VCaP (cell line): ENCODE measurements at regions not wholly inside any gene's neighbourhood (a gene's known extent, or its start where the extent isn't known, plus 50 kb on each side); places are given as distances from the start of the nearest gene placed in this dataset.

Experiments used
- H3K27ac ChIP-seq: fragments of 450-650 bp; 2 replicates; pipeline ENCODE4 v1.5.1; 2017
- TF ChIP-seq, protein P1 (sequence below): fragments of 450-650 bp; conservative IDR thresholded peaks from 2 replicates; pipeline ENCODE4 v1.5.1; 2017; ENCODE audit warnings: mild to moderate bottlenecking, moderate library complexity

DNA sequence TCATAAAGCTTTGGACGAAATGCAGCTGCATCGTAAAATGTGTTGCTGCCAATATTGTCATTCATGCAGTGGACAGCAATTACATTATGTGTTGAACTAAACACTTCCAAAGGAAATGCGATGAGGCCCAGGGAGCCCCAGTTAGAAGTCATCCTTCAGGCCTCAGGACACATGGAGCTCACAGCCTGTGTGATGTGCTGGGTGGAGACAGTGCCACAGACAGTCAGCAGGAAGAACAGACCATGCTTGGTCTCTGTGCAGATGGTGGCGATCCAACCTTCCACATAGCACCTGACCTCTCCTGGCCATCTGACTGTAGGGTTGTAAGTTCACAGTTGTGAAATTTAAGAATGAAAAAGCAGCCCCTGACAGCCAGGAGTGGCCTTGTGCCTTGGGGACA lies 118.3 kb upstream of the ALKAL2 start:
- TF ChIP-seq, protein P1, sequence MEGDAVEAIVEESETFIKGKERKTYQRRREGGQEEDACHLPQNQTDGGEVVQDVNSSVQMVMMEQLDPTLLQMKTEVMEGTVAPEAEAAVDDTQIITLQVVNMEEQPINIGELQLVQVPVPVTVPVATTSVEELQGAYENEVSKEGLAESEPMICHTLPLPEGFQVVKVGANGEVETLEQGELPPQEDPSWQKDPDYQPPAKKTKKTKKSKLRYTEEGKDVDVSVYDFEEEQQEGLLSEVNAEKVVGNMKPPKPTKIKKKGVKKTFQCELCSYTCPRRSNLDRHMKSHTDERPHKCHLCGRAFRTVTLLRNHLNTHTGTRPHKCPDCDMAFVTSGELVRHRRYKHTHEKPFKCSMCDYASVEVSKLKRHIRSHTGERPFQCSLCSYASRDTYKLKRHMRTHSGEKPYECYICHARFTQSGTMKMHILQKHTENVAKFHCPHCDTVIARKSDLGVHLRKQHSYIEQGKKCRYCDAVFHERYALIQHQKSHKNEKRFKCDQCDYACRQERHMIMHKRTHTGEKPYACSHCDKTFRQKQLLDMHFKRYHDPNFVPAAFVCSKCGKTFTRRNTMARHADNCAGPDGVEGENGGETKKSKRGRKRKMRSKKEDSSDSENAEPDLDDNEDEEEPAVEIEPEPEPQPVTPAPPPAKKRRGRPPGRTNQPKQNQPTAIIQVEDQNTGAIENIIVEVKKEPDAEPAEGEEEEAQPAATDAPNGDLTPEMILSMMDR, result no peak
- no peak overlapping the region for H3K27ac ChIP-seq

DNA sequence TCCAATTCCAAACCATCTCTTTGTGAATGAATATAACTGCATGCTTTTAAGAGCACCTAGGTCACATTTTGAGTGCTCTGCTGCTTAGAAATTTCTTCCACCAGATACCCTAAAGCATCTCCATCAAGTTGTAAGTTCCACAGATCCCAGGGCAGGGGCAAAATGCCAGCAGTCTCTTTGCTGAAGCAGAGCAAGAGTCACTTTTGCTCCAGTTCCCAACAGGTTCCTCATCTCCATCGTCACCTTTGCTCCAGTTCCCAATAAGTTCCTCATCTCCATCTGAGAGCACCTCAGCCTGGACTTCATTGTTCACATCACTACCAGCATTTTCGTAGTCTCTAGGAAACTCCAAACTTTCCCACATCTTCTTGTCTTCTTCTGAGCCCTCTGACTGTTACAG lies 116.7 kb upstream of the ALKAL2 start:
- H3K27ac ChIP-seq, result no peak overlapping the region
- TF ChIP-seq, protein P1, result no peak

DNA sequence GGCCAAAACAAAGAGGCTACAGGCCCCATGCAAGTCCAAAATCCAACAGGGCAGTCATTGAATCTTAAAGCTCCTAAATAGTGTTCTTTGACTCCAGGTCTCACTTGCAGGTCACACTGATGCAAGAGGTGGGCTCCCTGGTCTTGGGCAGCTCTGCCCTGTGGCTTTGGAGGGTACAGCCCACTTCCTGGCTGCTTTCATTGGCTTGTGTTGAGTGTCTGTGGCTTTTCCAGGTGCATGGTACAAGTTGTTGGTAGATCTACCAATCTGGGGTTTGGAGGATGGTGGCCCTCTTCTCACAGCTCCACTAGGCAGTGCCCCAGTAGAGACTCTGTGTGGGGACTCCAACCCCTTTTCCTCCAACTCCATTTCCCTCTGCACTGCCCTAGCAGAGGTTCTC lies 115.8 kb upstream of the ALKAL2 start:
- H3K27ac ChIP-seq, result no peak overlapping the region
- TF ChIP-seq, protein P1, result no peak

DNA sequence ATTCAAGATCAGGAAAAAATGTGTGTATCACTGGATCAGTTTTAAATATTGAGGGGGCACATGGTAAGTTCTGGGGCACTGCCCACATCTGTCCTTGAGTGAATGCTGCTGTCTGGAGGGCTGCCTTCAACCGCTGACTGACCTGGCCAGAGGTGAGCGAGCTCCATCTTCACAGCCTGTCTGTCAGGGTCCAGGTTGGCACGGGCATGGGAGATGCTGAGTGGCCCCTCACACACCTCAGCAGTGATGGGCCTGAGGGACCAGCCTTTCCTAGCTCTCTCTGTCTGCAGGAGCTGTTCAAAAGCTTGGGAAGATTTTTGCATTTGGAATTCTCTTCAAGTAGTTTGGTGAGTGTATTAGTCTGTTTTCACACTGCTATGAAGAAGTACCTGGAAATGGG lies 114.8 kb upstream of the ALKAL2 start:
- TF ChIP-seq, protein P1, result no peak
- no peak overlapping the region for H3K27ac ChIP-seq

DNA sequence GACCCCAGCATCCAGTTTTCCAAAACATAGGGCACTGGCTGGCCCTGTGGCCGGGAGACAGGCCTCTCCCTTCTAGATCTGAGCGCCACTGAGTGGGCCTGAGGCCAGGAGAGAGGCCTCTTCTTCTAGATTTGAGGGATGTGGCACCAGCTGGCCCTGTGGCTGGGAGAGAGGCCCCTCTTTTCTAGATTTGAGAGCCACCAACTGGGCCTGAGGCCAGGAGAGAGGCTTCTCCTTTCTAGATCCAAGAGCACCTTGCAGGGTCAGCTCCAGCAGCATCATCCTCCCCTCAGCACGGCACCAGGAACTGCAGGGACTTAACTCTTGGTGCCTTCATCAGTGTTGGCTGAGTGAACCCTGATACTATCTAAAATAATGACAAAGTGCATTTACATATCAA lies 114.3 kb upstream of the ALKAL2 start:
- TF ChIP-seq, protein P1, result no peak
- H3K27ac ChIP-seq, result no peak overlapping the region

DNA sequence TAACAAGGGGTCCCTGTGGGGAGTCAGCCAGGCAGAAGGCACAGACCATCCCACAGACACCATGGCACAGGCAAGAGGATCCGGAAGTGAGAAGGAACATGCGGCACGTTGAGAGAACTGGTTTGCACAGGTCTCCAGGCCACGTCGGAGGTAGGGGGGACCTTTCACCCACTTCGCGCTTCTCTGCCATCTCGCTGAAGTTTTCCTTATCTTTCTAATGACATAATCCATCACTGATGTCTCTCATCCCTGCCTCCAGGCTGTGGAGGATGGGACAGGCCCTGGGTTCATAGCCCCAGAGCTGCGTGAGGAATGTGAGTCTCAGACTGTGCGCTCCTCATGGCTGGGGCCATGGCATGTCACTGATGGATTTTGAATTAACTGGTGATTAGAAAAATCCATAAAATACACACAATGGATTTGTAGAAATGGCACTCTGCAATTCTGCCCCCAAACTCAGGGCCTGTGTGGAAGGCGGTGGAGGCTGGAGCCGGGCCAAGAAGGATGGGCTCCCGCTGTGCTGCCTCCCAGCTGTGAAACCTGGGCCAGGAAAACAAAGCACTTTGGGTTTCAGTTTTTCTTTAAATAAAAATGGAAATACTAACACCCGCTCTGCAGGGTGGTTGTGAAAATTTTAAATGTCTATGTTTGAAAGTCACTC lies 113.3 kb upstream of the ALKAL2 start:
- TF ChIP-seq, protein P1, result no peak
- H3K27ac ChIP-seq, result no peak overlapping the region

DNA sequence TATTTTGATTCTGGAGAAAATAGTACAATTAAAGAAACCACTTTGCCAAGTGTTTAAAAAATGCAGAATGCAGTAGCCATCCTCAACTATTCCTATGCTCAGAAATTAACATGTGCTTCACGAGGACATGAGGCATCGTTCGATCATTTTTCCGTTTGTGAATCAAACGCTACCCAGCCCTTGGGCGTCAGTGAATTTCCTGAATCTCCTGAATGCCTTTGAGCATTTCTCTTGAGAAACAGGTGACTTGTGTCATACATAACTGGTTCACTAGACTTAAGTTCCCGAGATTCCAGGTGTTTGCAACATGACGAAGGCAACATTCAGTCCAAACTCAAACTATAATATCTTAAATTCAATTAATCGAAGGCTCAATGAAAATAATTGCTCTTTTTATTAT lies 110.0 kb upstream of the ALKAL2 start:
- TF ChIP-seq, protein P1, result no peak
- no peak overlapping the region for H3K27ac ChIP-seq
